HEK293T (cell line): ENCODE measurements at regions not wholly inside any gene's neighbourhood (a gene's known extent, or its start where the extent isn't known, plus 50 kb on each side); places are given as distances from the start of the nearest gene placed in this dataset.

Source experiments
- FOXA1 ChIP-seq: fragments of 450-650 bp; IDR thresholded peaks from 2 replicates; pipeline ENCODE4 v1.6.1; 2016; ENCODE audit warnings: mild to moderate bottlenecking
- FOXM1 ChIP-seq: fragments of 450-650 bp; IDR thresholded peaks from 2 replicates; pipeline ENCODE4 v1.6.1; 2017; ENCODE audit warnings: mild to moderate bottlenecking, borderline replicate concordance
- L3MBTL2 ChIP-seq: fragments of 450-650 bp; conservative IDR thresholded peaks from 2 replicates; pipeline ENCODE4 v1.6.1; 2016; ENCODE audit warnings: mild to moderate bottlenecking
- SUZ12 ChIP-seq: fragments of 450-650 bp; IDR thresholded peaks from 2 replicates; pipeline ENCODE4 v1.6.1; 2016; ENCODE audit warnings: mild to moderate bottlenecking
- TARDBP ChIP-seq: fragments of 450-650 bp; IDR thresholded peaks from 2 replicates; pipeline ENCODE4 v1.6.1; 2016
- ZNF384 ChIP-seq: fragments of 450-650 bp; IDR thresholded peaks from 2 replicates; pipeline ENCODE4 v1.6.1; 2016

GRCh38 chr10:133006806-133007205 is 64.4 kb upstream of the CFAP46 start:
- TF ChIP-seq ZNF384: no peak
- no peak for TF ChIP-seq L3MBTL2
- no peak for TF ChIP-seq FOXA1
- no peak for TF ChIP-seq SUZ12
- no peak for TF ChIP-seq TARDBP
- no peak for TF ChIP-seq FOXM1
